Lower leg skin (tissue), 4 donors: ENCODE measurements at regions not wholly inside any gene's neighbourhood (a gene's known extent, or its start where the extent isn't known, plus 50 kb on each side); places are given as distances from the start of the nearest gene placed in this dataset.

Experiments
- DNase-seq, 2 donors: peaks; one replicate each; pipeline ENCODE4 v3.0.0-alpha.2; 2019; ENCODE audit warnings: low spot score in 2 of 2
- H3K4me3 ChIP-seq: fragments of 200-600 bp; sonication (generic); 2 replicates; pipeline ENCODE4 v1.5.1; 2017; ENCODE audit warnings: mild to moderate bottlenecking, low read depth; ENCODE audit not compliant: poor library complexity, severe bottlenecking
- CTCF ChIP-seq, 3 donors: fragments of 450-650 bp; IDR thresholded peaks; one replicate each; pipeline ENCODE4 v1.5.1; 2016; ENCODE audit warnings: antibody characterized with exemption in 3 of 3, mild to moderate bottlenecking in 3 of 3, moderate library complexity in 2 of 3
- POLR2A ChIP-seq, 2 donors: fragments of 450-650 bp; IDR thresholded peaks; one replicate each; pipeline ENCODE4 v1.6.1; 2016 to 2017; ENCODE audit warnings: antibody characterized with exemption in 2 of 2, mild to moderate bottlenecking in 1 of 2, moderate library complexity in 1 of 2
- WGBS, 2 donors: methylation state at CpG; one replicate each; pipeline ENCODE4 v1.1.5; 2018; 5-methylcytosine and 5-hydroxymethylcytosine counted together
- intact Hi-C: fragments of 100-400 bp; cut with DNase I; formaldehyde crosslinking; loops from one replicate; pipeline ENCODE4 v1.15.0; 2023; ENCODE audit warnings: low total_unique reads

- no peak for DNase-seq
- TF ChIP-seq POLR2A (IDR thresholded peaks at IDR 0.05) (no peak), CTCF (IDR thresholded peaks at IDR 0.05) (no peak)
- intact Hi-C loops: no loop called here
- WGBS, 2 donors: 73 to 77% methylated on average over 2 of the region's 2 CpGs
- H3K4me3 ChIP-seq: no peak overlapping the region
These were observed 206.0 kb downstream of the SIM1 start for GRCh38 chr6:100258752-100259151.

GRCh38 chr6:100257793-100258395 lies 206.8 kb downstream of the SIM1 start:
- no peak for DNase-seq
- intact Hi-C loops: no loop called here

GRCh38 chr6:100255701-100256100 lies 209.0 kb downstream of the SIM1 start:
- 56 to 59% methylated on average over 5 of the region's 5 CpGs for WGBS, 2 donors
- H3K4me3 ChIP-seq: no peak overlapping the region
- DNase-seq: no peak
- TF ChIP-seq POLR2A (IDR thresholded peaks at IDR 0.05): no peak
- no peak for TF ChIP-seq CTCF (IDR thresholded peaks at IDR 0.05)
- intact Hi-C loops: no loop called here

More at GRCh38 chr6:100257793-100258395, 206.8 kb downstream of the SIM1 start:
- 32 to 34% methylated on average over 4 of the region's 4 CpGs for WGBS, 2 donors
- TF ChIP-seq POLR2A (IDR thresholded peaks at IDR 0.05): no peak
- no peak for TF ChIP-seq CTCF (IDR thresholded peaks at IDR 0.05)
- H3K4me3 ChIP-seq: no peak overlapping the region

GRCh38 chr6:100247123-100247522 lies 217.6 kb downstream of the SIM1 start:
- DNase-seq: no peak
- TF ChIP-seq CTCF (IDR thresholded peaks at IDR 0.05): no peak
- no peak overlapping the region for H3K4me3 ChIP-seq
- intact Hi-C loops: no loop called here
- WGBS, 2 donors: 83 to 84% methylated on average over 1 of the region's 1 CpG

GRCh38 chr6:100246206-100246605 lies 218.5 kb downstream of the SIM1 start:
- TF ChIP-seq POLR2A (IDR thresholded peaks at IDR 0.05) (no peak), CTCF (IDR thresholded peaks at IDR 0.05) (no peak)
- DNase-seq: no peak
- intact Hi-C loops: no loop called here
- H3K4me3 ChIP-seq: no peak overlapping the region
- WGBS, 2 donors: 56 to 61% methylated on average over 1 of the region's 1 CpG

GRCh38 chr6:100240798-100241197 lies 223.9 kb downstream of the SIM1 start:
- H3K4me3 ChIP-seq: no peak overlapping the region
- no peak for DNase-seq
- intact Hi-C loops: no loop called here
- TF ChIP-seq CTCF (IDR thresholded peaks at IDR 0.05) (no peak), POLR2A (IDR thresholded peaks at IDR 0.05) (no peak)
